Esophagus muscularis mucosa (tissue), 4 donors: ENCODE measurements at regions not wholly inside any gene's neighbourhood (a gene's known extent, or its start where the extent isn't known, plus 50 kb on each side); places are given as distances from the start of the nearest gene placed in this dataset.

Experiments used
- DNase-seq: peaks from one replicate; pipeline ENCODE4 v3.0.0-alpha.2; 2017; ENCODE audit errors: extremely low spot score
- H3K27ac ChIP-seq, 4 donors: fragments of 200-600 bp; sonication (generic); replicated peaks in 1 of 4; 1 replicate in 3 of 4; 2 replicates in 1 of 4; pipeline ENCODE4 v1.5.1; 2016 to 2019; ENCODE audit warnings: mild to moderate bottlenecking in 1 of 4
- H3K27me3 ChIP-seq, 4 donors: fragments of 200-600 bp; sonication (generic); one replicate each; pipeline versions ENCODE4 v1.5.1 to v1.6.0; 2016 to 2019
- H3K36me3 ChIP-seq, 4 donors: fragments of 200-600 bp; sonication (generic); one replicate each; pipeline ENCODE4 v1.5.1; 2016 to 2019
- H3K4me1 ChIP-seq, 4 donors: fragments of 200-600 bp; sonication (generic); one replicate each; pipeline ENCODE4 v1.5.1; 2016 to 2019
- H3K4me3 ChIP-seq, 4 donors: fragments of 200-600 bp; sonication (generic); 1 replicate in 2 of 4; 2 replicates in 2 of 4; pipeline ENCODE4 v1.5.1; 2016 to 2019; ENCODE audit warnings: mild to moderate bottlenecking in 4 of 4, moderate library complexity in 1 of 4
- H3K9me3 ChIP-seq, 4 donors: fragments of 200-600 bp; sonication (generic); 1 replicate in 3 of 4; 2 replicates in 1 of 4; pipeline ENCODE4 v1.5.1; 2016 to 2019
- CTCF ChIP-seq, 3 experiments: fragments of 200-600 bp in 2 of 3; fragments of 450-650 bp in 1 of 3; sonication (generic) in 2 of 3; IDR thresholded peaks; one replicate each; pipeline ENCODE4 v1.5.1; 2017 to 2019; ENCODE audit warnings: antibody characterized with exemption in 3 of 3, mild to moderate bottlenecking in 2 of 3, moderate library complexity in 1 of 3
- EP300 ChIP-seq: sonication (generic); formaldehyde crosslinking; IDR thresholded peaks from one replicate; pipeline ENCODE4 v1.6.1; 2017; ENCODE audit warnings: antibody characterized with exemption
- POLR2A ChIP-seq: fragments of 450-650 bp; IDR thresholded peaks from one replicate; pipeline ENCODE4 v1.6.1; 2017; ENCODE audit warnings: antibody characterized with exemption, moderate library complexity, mild to moderate bottlenecking, low read depth
- POLR2AphosphoS5 ChIP-seq, 2 donors: sonication (generic); formaldehyde crosslinking; IDR thresholded peaks; one replicate each; pipeline ENCODE4 v1.6.1; 2017; ENCODE audit warnings: antibody characterized with exemption in 2 of 2
- WGBS: methylation state at CpG from one replicate; pipeline ENCODE4 v1.1.5; 2018; 5-methylcytosine and 5-hydroxymethylcytosine counted together
- intact Hi-C: fragments of 100-400 bp; cut with DNase I; formaldehyde crosslinking; loops from one replicate; pipeline ENCODE4 v1.15.1; 2023

GRCh38 chr5:173741729-173742431, 125.4 kb upstream of the BOD1 start:
- intact Hi-C loops = no loop called here
- TF ChIP-seq EP300 (no peak), CTCF (IDR thresholded peaks at IDR 0.05) (no peak), POLR2AphosphoS5 (IDR thresholded peaks at IDR 0.05) (no peak), POLR2A (no peak)
- no peaks in the 10 kb centered on the region for H3K9me3 ChIP-seq
- no peak for DNase-seq
- no peaks in the 10 kb centered on the region for H3K4me1 ChIP-seq
- H3K4me3 ChIP-seq = no peak overlapping the region
- no peak overlapping the region for H3K27ac ChIP-seq
- peaks cover 0 to 3% (median 0%) of the 10 kb centered on the region in 4 donors for H3K27me3 ChIP-seq
- no peaks in the 10 kb centered on the region for H3K36me3 ChIP-seq
- WGBS = 67% methylated on average over 5 of the region's 5 CpGs

GRCh38 chr5:173742432-173742816, 126.0 kb upstream of the BOD1 start:
- no peak for DNase-seq
- H3K27ac ChIP-seq = no peak overlapping the region
- intact Hi-C loops = no loop called here
- H3K4me1 ChIP-seq = no peaks in the 10 kb centered on the region
- no peaks in the 10 kb centered on the region for H3K9me3 ChIP-seq
- H3K4me3 ChIP-seq = no peak overlapping the region
- peaks cover 0 to 3% (median 0%) of the 10 kb centered on the region in 4 donors for H3K27me3 ChIP-seq
- TF ChIP-seq EP300 = no peak
- TF ChIP-seq CTCF (IDR thresholded peaks at IDR 0.05) = no peak
- TF ChIP-seq POLR2A = no peak
- TF ChIP-seq POLR2AphosphoS5 (IDR thresholded peaks at IDR 0.05) = no peak
- no peaks in the 10 kb centered on the region for H3K36me3 ChIP-seq
- 86% methylated on average over 3 of the region's 3 CpGs for WGBS

- H3K4me3 ChIP-seq = no peak overlapping the region
- H3K27me3 ChIP-seq = peaks cover 0 to 3% (median 0%) of the 10 kb centered on the region in 4 donors
- intact Hi-C loops = no loop called here
- H3K4me1 ChIP-seq = no peaks in the 10 kb centered on the region
- no peak for DNase-seq
- H3K36me3 ChIP-seq = no peaks in the 10 kb centered on the region
- 88% methylated on average over 9 of the region's 9 CpGs for WGBS
- H3K9me3 ChIP-seq = no peaks in the 10 kb centered on the region
- no peak overlapping the region for H3K27ac ChIP-seq
- no peak for TF ChIP-seq POLR2A
- TF ChIP-seq EP300 = no peak
- TF ChIP-seq POLR2AphosphoS5 (IDR thresholded peaks at IDR 0.05) = no peak
- TF ChIP-seq CTCF (IDR thresholded peaks at IDR 0.05) = no peak
These were observed 127.3 kb upstream of the BOD1 start for GRCh38 chr5:173743641-173744343.

- intact Hi-C loops = no loop called here
- DNase-seq = no peak
- Histone ChIP-seq H3K27me3 (peaks cover 0 to 3% (median 0%) of the 10 kb centered on the region in 4 donors), H3K9me3 (no peaks in the 10 kb centered on the region), H3K4me1 (no peaks in the 10 kb centered on the region), H3K27ac (no peak overlapping the region), H3K4me3 (no peak overlapping the region), H3K36me3 (no peaks in the 10 kb centered on the region)
- TF ChIP-seq POLR2A = no peak
- 81% methylated on average over 8 of the region's 8 CpGs for WGBS
These were observed 128.1 kb upstream of the BOD1 start for GRCh38 chr5:173744551-173744950.

GRCh38 chr5:173745123-173745522, 128.7 kb upstream of the BOD1 start:
- DNase-seq = no peak
- intact Hi-C loops = no loop called here
- TF ChIP-seq CTCF (IDR thresholded peaks at IDR 0.05) (no peak), EP300 (no peak), POLR2AphosphoS5 (IDR thresholded peaks at IDR 0.05) (no peak), POLR2A (no peak)
- Histone ChIP-seq H3K4me3 (no peak overlapping the region), H3K27ac (no peak overlapping the region), H3K36me3 (no peaks in the 10 kb centered on the region), H3K27me3 (no peaks in the 10 kb centered on the region), H3K9me3 (no peaks in the 10 kb centered on the region), H3K4me1 (no peaks in the 10 kb centered on the region)
- WGBS = 69% methylated on average over 4 of the region's 4 CpGs
